ENCODE measurements at regions not wholly inside any gene's neighbourhood (a gene's known extent, or its start where the extent isn't known, plus 50 kb on each side); places are given as distances from the start of the nearest gene placed in this dataset.

GRCh38 chr19:30648866-30649862 lies 277.0 kb downstream of the ZNF536 start:
- TF ChIP-seq CTCF (IDR thresholded peaks at IDR 0.05), result no peak
- TF ChIP-seq SIN3A (IDR thresholded peaks at IDR 0.05; ENCODE audit: borderline replicate concordance, insufficient read depth, low read depth, low read length), result no peak
- TF ChIP-seq POLR2AphosphoS5 (IDR thresholded peaks at IDR 0.05; ENCODE audit: low read depth, low read length), result no peak
- TF ChIP-seq TCF7L2 (IDR thresholded peaks at IDR 0.05; ENCODE audit: low read depth, low read length), result no peak
- TF ChIP-seq REST (IDR thresholded peaks at IDR 0.05; ENCODE audit: insufficient read depth in 1 of 2, low read depth in 2 of 2, low read length in 1 of 2), result no peak

Measured in Panc1 (cell line).